GM18519 (cell line): ENCODE measurements at regions not wholly inside any gene's neighbourhood (a gene's known extent, or its start where the extent isn't known, plus 50 kb on each side); places are given as distances from the start of the nearest gene placed in this dataset.

Experiments used
- ATAC-seq: cut with Tn5 transposase; IDR thresholded peaks from one replicate; pipeline ENCODE4 v1.9.1; 2021; ENCODE audit warnings: mild to moderate bottlenecking, moderate library complexity; ENCODE audit not compliant: unreplicated experiment, low FRiP score

- no peak for ATAC-seq
These were observed 261.7 kb downstream of the MSRB3 start for GRCh38 chr12:65540140-65540539.

GRCh38 chr12:65546528-65546927 is 268.0 kb downstream of the MSRB3 start:
- no peak for ATAC-seq

GRCh38 chr12:65556676-65557437 is 267.4 kb upstream of the HMGA2 start:
- ATAC-seq: peak; percentile 98

- no peak for ATAC-seq
These were observed 266.7 kb upstream of the HMGA2 start for GRCh38 chr12:65557438-65558181.

- no peak for ATAC-seq
These were observed 264.0 kb upstream of the HMGA2 start for GRCh38 chr12:65560286-65560685.

DNA sequence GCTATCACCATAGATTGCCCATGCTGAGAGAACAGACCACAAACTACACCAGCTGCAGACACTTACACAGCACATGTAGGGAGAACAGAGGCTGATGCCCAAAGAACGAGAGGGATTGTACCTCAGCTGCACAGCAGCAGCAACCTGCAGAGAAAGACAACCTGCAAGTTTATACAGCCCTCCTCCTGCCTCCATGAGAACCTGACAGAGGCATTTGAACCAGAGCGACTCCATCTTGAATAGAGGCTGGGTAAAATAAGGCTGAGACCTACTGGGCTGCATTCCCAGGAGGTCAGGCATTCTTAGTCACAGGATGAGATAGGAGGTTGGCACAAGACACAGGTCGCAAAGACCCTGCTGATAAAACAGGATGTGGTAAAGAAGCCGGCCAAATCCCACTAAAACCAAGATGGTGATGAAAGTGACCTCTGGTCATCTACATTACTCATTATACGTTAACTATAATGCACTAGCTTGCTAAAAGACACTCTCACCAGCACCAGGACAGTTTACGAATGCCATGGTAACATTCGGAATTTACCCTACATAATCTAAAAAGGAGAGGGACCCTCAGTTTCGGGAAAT is 262.4 kb upstream of the HMGA2 start:
- ATAC-seq: no peak

DNA sequence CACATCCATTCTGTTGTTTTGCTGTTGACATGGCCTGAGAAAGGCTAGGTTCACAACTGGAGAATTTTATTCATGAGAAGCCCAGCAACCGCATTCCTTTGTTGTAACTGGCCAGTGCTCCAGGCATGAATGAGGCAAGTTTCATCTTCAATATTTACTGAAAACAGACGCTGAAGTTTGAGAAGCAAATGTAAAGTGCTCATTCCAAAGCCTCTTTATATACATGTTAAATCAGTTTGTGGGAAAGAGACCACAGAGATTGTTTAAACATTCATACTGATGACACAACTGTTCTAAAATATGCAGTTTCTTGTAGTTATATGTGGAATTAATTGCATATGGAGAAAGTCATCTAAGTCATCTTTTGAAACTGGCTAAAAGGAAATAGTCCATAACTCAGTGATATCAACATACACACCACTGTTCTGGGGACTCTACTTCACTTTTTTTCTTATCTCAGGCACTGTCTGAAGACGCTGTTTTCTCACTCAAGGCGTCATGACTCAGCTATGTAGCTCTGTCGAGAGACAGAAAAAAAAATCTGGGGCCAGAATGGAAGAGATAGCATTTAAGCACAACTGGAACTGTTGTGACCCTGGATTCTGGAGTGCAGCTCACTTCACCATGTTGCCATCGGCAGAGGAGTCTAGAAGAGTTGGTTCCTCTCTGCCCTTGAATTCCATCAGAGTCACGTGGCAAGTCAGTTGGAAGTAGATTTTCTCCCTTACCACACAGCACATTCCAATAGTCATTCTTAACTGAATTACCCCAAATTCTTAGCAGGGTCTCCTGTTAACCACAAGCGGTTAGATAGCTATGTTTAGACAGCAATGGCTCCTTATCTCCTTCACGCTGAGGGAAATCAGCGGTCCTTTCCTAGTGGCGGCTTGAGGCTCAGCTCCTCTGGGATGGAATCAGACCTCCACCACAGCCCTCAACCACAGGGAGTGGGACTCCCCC is 258.4 kb upstream of the HMGA2 start:
- no peak for ATAC-seq

DNA sequence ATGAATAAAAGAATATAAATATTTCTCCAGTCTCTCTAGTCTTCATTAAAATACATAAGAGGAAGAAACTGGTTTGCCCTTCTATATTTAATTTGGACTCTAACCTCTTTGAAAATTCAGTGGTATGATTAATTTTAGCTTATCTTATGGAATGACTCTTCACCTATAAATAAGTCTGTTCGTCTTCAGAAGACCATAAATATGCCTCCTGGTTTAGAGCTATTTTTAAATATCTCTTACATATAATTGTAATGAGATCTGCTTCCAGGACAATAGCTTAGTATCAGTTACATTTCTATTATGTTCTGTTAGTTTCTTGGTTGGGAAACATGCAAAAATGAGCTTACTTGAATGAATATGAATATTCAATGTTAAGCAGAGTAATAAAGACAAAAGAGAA is 257.5 kb upstream of the HMGA2 start:
- ATAC-seq: no peak

DNA sequence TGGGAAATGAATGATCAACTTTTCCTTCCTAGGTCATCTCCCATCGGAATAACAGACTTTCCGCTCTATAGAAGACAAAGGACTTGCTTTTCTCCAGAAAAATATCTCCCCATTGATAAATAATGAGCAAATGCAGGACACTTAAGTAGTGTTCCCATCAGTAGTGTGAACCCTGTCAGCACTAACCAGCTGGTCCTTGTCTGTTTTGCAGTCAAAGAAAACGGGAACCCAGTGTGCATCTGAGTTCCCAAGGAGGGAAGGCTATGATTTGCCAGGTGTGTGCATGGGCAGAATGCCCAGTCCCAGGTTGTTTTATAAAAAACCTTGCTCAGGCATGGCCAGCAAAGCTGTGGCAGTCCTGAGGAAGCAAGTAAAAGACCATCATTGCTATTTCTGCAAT is 256.5 kb upstream of the HMGA2 start:
- no peak for ATAC-seq

- ATAC-seq: no peak
These were observed 255.8 kb upstream of the HMGA2 start for GRCh38 chr12:65568517-65568916.

- no peak for ATAC-seq
These were observed 253.7 kb upstream of the HMGA2 start for GRCh38 chr12:65570451-65571130.

- ATAC-seq: no peak
These were observed 249.4 kb upstream of the HMGA2 start for GRCh38 chr12:65574867-65575266.

DNA sequence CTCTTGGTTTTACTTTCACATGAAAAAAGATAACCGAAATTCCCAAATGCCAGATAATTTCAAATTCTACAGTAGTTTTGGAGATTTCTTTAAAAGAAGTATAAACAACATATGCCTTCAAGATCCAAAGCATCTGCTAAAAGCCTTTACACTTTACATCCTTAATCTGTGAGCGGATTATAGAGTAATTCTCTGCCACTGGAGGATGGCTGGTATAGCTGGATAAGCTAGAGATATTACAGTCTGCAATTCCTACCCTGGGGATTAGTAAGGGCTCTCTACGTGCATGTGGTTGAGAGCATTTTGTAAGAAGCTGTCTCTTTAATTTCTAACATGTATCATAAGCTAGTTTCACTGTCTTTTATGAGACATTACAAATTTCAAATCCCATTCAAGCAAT is 240.3 kb upstream of the HMGA2 start:
- ATAC-seq: no peak

GRCh38 chr12:65585648-65586602 is 238.4 kb upstream of the HMGA2 start:
- ATAC-seq: no peak

- no peak for ATAC-seq
These were observed 237.5 kb upstream of the HMGA2 start for GRCh38 chr12:65586796-65587195.

GRCh38 chr12:65590318-65590717 is 234.0 kb upstream of the HMGA2 start:
- no peak for ATAC-seq

DNA sequence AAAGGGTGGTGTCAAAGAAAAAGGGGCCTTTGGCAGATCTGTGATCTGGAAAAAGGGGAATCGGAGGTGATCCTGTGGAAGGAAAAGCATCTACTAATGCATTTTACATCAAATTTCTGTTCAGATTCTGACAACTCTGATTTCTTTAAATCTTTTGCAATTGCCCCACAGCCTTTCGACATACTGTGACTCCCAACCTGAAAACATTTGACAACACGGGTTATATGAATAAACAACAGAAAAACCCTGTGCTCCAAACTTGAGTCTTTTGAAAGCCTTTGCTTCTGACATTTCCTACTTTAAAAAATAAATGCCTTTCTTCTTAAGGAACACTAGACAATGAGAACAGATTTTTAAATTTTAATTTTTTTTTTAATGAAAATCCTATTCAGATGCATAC is 231.9 kb upstream of the HMGA2 start:
- no peak for ATAC-seq

DNA sequence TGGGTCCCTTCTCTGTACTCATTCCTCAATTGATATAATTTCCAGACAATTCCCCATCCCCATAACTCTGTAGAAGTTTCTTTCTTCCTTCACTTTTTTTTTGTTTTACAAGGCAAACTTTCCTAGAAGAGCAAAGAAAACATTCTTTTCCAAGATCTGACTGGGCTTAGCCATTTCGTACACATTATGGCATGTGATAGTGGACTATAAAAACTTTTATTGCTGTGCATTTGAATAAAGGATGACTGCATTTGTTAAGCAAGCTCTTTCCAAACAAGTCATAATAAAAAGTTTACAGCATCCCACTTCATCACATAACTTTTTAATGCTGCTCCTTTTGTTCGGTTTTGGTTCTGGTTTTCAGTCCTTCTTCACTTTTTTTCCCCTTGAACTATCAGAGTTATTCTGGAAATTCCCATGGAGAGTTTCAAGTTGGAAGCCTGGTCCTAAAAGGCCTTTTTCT is 231.0 kb upstream of the HMGA2 start:
- ATAC-seq: no peak

DNA sequence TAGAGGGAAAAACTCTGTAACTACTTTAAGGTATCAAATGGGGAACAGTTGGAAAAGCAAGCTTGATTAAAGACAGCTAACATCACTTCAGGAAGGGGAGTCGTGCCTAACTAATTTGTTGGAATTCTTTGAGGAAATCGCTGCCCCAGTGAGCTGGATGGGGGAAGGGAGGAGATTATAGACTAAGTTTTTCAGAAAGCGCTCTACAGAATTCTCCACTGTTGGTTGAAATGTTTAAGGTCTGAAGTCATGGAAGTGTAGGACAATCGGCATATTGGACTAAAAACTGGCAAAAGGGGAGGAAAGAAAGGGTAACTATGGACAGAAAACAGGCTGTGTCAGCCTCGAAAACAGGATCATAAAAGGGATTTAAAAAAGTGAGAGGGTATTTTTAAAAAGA is 229.9 kb upstream of the HMGA2 start:
- ATAC-seq: no peak
